ENCODE measurements at regions not wholly inside any gene's neighbourhood (a gene's known extent, or its start where the extent isn't known, plus 50 kb on each side); places are given as distances from the start of the nearest gene placed in this dataset.

GRCh38 chr4:138919094-138919936 is 96.3 kb upstream of the NOCT start:
- DNase-seq: peak in 1 of 2 donors; percentile 80

- DNase-seq: no peak
Measured at GRCh38 chr4:138918169-138918869, 97.3 kb upstream of the NOCT start.

DNA sequence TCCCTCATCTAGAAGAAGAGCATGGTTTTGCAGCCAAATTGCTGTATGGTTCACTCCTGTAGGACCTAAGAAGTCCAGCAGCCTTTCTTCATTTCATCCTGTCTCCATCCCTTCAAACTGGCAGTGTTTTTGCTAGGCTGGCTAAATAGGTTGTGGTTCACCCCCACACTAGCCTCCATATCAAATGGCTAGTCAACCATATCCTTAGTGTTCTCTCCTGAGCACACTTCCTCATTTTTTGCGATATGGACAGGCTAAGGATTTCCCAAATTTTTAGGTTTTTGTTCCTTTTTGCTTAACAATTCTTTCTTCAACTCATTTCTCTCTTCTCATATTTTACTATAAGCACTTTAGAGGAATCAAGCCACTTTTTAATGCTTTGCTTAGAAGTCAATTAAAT is 98.8 kb upstream of the NOCT start:
- DNase-seq: no peak

- no peak for DNase-seq
Measured at GRCh38 chr4:138915756-138916155, 99.8 kb upstream of the NOCT start.

- DNase-seq: no peak
Measured at GRCh38 chr4:138912704-138913340, 102.8 kb upstream of the NOCT start.

GRCh38 chr4:138911909-138912703 is 103.5 kb upstream of the NOCT start:
- no peak for DNase-seq

DNA sequence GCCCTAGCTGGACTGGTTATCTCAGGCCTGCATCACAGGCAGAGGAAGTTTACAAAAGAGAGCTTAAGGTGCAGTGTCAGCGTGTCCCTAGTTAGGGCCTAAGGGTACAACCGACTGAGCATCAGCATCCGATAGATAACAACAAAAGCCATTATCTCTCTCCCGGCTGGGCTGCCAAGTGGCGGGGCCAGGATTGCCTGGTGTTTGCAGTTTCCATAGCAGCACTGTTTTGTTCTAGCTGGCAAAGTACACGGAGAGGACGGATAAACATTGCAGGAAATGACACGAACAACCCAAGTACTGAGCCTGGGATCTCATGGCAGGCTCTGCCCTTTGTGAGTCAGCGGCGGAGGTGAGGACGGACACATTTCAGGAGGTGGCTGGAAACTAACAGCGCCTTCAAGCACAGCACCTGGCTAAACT is 104.7 kb upstream of the NOCT start:
- no peak for DNase-seq

- no peak for DNase-seq
Measured at GRCh38 chr4:138910195-138910913, 105.2 kb upstream of the NOCT start.

DNA sequence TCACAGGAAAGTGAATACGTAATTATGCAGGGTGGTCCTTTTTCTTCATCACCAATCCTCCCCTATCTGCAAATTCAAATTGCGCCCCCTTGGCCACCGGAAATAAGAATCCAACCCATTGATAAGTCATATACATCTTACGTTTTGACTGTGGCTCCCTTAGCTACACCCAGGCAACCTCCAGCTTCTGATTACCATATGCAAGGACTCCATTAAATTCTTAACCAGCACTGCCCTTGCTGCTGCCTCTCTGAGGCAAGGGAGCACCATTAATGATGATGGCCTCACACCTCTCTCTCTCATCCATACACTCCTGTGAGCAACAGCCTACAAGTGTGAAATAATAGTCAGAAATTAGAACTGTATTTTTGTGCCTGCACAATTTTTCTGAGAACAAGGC is 106.0 kb upstream of the NOCT start:
- no peak for DNase-seq

- DNase-seq: no peak
Measured at GRCh38 chr4:138908134-138908533, 107.4 kb upstream of the NOCT start.

DNA sequence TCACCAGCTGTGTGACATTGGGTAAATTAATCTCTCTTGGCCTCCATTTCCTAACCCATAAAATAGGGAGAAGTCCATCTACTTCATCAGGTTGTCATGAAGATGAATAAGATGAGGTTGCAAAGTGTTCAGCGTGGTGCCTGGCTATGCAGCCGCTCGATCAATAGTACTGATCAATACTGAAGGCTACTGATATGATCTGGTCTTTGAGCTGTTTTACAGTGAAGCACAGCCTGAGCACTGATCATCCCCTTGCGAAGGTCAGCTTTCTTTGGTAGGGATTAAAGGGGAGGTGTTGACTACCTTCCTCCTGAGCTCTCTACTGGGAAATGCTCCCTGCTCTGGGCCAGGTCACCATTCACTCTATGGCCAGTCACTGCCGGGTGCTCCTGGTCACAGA is 108.4 kb upstream of the NOCT start:
- no peak for DNase-seq

- DNase-seq: no peak
Measured at GRCh38 chr4:138904793-138905192, 110.8 kb upstream of the NOCT start.

DNA sequence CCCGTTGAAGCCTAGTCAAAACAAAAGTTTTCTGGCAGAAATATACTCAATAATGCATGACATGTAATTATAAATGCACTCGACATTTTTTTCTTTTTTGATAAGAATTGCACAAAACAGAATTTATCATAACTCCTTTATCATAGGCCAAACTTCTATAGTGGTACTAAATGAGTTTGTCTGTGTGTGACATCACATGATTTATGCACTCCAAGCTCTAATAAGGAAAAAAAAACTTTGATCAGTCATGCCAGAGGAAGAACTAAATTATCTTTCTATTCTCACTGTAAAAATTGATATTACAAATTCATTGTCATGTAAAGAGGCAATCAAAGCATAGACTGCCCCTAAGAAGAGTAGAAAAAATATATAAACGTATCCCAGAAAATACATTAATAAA is 112.4 kb upstream of the NOCT start:
- no peak for DNase-seq

GRCh38 chr4:138902705-138903104 is 112.9 kb upstream of the NOCT start:
- no peak for DNase-seq

DNA sequence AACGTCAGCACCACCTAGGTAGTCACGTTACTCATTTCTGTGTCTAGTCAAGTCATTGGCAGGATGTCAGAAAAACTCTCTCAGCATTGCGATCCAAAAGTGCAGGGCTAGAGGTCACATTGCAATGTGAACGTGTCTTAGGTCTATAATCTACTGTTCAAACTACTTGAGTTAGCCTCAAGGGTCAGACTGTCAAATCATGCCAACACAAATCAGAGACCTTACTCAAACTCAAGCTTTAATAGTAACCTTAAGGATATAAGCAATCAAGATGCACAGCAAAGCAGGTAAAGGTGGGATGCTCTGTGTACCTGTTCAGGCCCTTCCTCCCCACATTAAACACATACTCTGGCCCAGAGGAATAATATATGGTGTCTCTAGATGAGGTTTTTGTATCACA is 114.4 kb upstream of the NOCT start:
- DNase-seq: no peak

- DNase-seq: no peak
Measured at GRCh38 chr4:138899999-138900398, 115.6 kb upstream of the NOCT start.

- DNase-seq: no peak
Measured at GRCh38 chr4:138898282-138898681, 117.3 kb upstream of the NOCT start.

GRCh38 chr4:138897811-138898226 is 117.8 kb upstream of the NOCT start:
- no peak for DNase-seq

DNA sequence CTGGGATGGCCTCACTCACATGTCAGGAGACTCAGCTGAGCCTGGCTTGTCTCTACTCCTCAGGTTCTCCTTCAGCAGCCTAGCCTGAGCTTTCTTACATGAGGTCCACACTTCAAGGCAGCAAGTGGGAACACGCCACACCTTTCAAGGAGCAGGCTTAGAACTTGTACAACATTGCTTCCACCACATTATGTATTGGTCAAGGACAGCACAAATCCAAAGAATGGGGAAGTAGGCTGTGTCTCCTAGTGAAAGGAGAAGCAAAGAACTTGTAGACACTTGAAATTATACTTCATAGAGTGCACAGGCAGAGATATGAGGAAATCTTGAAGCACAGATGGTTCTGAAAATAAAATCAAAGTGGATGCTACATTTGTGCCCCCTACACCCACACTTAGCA is 120.9 kb upstream of the NOCT start:
- peak; percentile 70 to 76 for DNase-seq

DNA sequence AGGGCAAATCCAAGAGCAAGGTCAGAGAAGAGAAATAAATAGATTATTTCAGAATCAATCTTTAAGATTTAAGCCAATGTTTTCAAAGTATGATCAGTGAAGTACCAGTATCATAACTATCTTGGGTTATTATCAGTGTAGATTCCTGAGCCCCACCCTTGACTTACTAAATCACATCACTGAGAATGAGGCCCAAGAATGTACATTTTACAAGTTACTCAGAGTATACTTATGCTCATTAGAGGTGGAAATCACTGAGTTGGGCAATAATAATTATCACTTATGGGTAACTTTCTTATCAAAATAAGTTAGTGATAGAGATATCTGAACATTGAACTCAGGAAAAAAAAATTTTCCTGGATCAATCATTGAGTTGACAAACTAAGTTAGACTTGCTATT is 121.6 kb upstream of the NOCT start:
- no peak for DNase-seq

DNA sequence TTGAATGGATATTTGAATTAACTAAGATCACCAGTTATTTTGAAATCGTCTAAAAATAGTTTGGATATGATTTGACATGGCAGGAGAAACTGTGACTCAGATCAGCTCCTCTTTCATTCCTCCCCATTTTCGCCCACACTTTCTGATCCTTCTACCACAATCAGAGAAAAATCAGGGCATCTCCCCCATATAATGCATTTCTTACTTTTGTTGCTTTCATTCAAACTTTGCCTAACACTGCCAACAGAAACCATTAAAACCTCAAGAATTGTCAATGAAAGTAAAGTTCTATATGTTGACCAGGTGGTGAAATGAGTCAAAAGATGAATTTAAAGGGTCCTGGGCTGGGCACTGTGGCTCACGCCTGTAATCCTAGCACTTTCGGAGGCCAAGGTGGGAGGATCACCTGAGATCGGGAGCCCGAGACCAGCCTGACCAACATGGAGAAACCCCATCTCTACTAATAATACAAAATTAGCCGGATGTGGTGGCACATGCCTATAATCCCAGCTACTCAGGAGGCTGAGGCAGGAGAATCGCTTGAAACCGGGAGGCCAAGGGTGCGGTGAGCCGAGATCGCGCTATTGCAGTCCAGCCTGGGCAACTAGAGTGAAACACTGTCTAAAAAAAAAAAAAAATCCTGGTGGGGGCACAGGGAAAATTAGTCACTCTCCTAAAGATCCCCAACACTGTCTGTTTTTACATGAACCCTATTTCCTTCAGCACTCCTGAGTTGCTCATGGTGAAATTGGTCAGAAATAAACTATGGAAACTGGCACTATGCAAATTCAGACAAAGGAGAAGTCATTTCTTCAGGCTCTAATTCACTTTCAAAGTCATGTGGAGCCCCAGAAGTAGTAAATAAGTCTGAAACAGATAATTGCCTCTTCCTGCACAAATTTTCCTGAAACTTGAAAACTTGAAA is 122.8 kb upstream of the NOCT start:
- peak; percentile 7 to 35 for DNase-seq

Measured in inflammatory macrophage (primary cell).